ENCODE measurements at regions not wholly inside any gene's neighbourhood (a gene's known extent, or its start where the extent isn't known, plus 50 kb on each side); places are given as distances from the start of the nearest gene placed in this dataset.
"Not testable (repeated sequence)": the region's sequence is repeated elsewhere in the genome, so short reads cannot be mapped to it uniquely, and the experiment has no call there.

- H3K4me3 Mint-ChIP-seq = no peak overlapping the region
- no peak for ATAC-seq
- H3K9me3 Mint-ChIP-seq = no peaks in the 10 kb centered on the region
- no peak overlapping the region for H3K27ac Mint-ChIP-seq
- no peaks in the 10 kb centered on the region for H3K36me3 Mint-ChIP-seq
- peaks cover 0 to 4% (median 0%) of the 10 kb centered on the region in 4 donors for H3K4me1 Mint-ChIP-seq
- POLR2A ChIA-PET = no interaction called here
- DNase-seq = no peak
- peaks cover 0 to 8% (median 2%) of the 10 kb centered on the region in 5 donors for H3K27me3 Mint-ChIP-seq
Observed at GRCh38 chr10:125523347-125523746, 159.6 kb downstream of the TEX36 start.

GRCh38 chr10:125521721-125522680, 161.0 kb downstream of the TEX36 start:
- POLR2A ChIA-PET = no interaction called here
- no peak overlapping the region for H3K4me3 Mint-ChIP-seq
- H3K27ac Mint-ChIP-seq = no peak overlapping the region
- peaks cover 0 to 3% (median 0%) of the 10 kb centered on the region in 9 donors for H3K9me3 Mint-ChIP-seq
- ATAC-seq (no peak), DNase-seq (no peak)
- H3K4me1 Mint-ChIP-seq = peaks cover 0 to 4% (median 0%) of the 10 kb centered on the region in 4 donors
- H3K27me3 Mint-ChIP-seq = peaks cover 0 to 6% (median 0%) of the 10 kb centered on the region in 5 donors
- H3K36me3 Mint-ChIP-seq = no peaks in the 10 kb centered on the region

- ATAC-seq = no peak
- H3K36me3 Mint-ChIP-seq = no peaks in the 10 kb centered on the region
- H3K4me1 Mint-ChIP-seq = peaks cover 0 to 4% (median 0%) of the 10 kb centered on the region in 4 donors
- POLR2A ChIA-PET = no interaction called here
- H3K27ac Mint-ChIP-seq = no peak overlapping the region
- DNase-seq = no peak
- peaks cover 0 to 3% (median 0%) of the 10 kb centered on the region in 9 donors for H3K9me3 Mint-ChIP-seq
- H3K4me3 Mint-ChIP-seq = no peak overlapping the region
- peaks cover 0 to 6% (median 2%) of the 10 kb centered on the region in 5 donors for H3K27me3 Mint-ChIP-seq
Observed at GRCh38 chr10:125520968-125521367, 162.0 kb downstream of the TEX36 start.

- H3K4me1 Mint-ChIP-seq, DNase-seq, H3K27ac Mint-ChIP-seq, H3K4me3 Mint-ChIP-seq, ATAC-seq, H3K9me3 Mint-ChIP-seq, H3K36me3 Mint-ChIP-seq, POLR2A ChIA-PET: not testable (repeated sequence)
- H3K27me3 Mint-ChIP-seq = peaks cover 2 to 24% (median 12%) of the 10 kb centered on the region in 5 donors
Observed at GRCh38 chr10:125518397-125518796, 164.6 kb downstream of the TEX36 start.

- Mint-ChIP-seq H3K9me3 (peaks cover 0 to 3% (median 0%) of the 10 kb centered on the region in 9 donors), H3K36me3 (no peaks in the 10 kb centered on the region), H3K27me3 (peaks cover 3 to 20% (median 10%) of the 10 kb centered on the region in 5 donors), H3K4me1 (no peaks in the 10 kb centered on the region), H3K27ac (no peak overlapping the region), H3K4me3 (no peak overlapping the region)
- no peak for ATAC-seq
- DNase-seq = no peak
- POLR2A ChIA-PET = no interaction called here
Observed at GRCh38 chr10:125515571-125515970, 167.4 kb downstream of the TEX36 start.

GRCh38 chr10:125514206-125515162, 168.5 kb downstream of the TEX36 start:
- Mint-ChIP-seq H3K36me3 (no peaks in the 10 kb centered on the region), H3K27ac (peak overlapping the region in 1 of 10 donors; percentile 40), H3K4me3 (no peak overlapping the region), H3K9me3 (peaks cover 0 to 3% (median 0%) of the 10 kb centered on the region in 9 donors), H3K4me1 (no peaks in the 10 kb centered on the region), H3K27me3 (peaks cover 5 to 28% (median 9%) of the 10 kb centered on the region in 5 donors)
- ATAC-seq (peak in 1 of 2 donors; percentile 32), DNase-seq (no peak)
- POLR2A ChIA-PET = no interaction called here

GRCh38 chr10:125513429-125514182, 169.4 kb downstream of the TEX36 start:
- peaks cover 5 to 28% (median 9%) of the 10 kb centered on the region in 5 donors for H3K27me3 Mint-ChIP-seq
- no peaks in the 10 kb centered on the region for H3K4me1 Mint-ChIP-seq
- DNase-seq = no peak
- H3K36me3 Mint-ChIP-seq = no peaks in the 10 kb centered on the region
- H3K27ac Mint-ChIP-seq = no peak overlapping the region
- H3K4me3 Mint-ChIP-seq = no peak overlapping the region
- peaks cover 0 to 3% (median 0%) of the 10 kb centered on the region in 9 donors for H3K9me3 Mint-ChIP-seq
- ATAC-seq = no peak
- POLR2A ChIA-PET = no interaction called here

GRCh38 chr10:125510998-125511397, 172.0 kb downstream of the TEX36 start:
- Mint-ChIP-seq H3K9me3 (no peaks in the 10 kb centered on the region), H3K27ac (peak overlapping the region in 1 of 10 donors; percentile 8), H3K4me3 (no peak overlapping the region), H3K4me1 (no peaks in the 10 kb centered on the region), H3K36me3 (no peaks in the 10 kb centered on the region), H3K27me3 (peaks cover 5 to 28% (median 8%) of the 10 kb centered on the region in 5 donors)
- ATAC-seq = no peak
- DNase-seq = no peak
- POLR2A ChIA-PET = no interaction called here

GRCh38 chr10:125505648-125506047, 177.3 kb downstream of the TEX36 start:
- Mint-ChIP-seq H3K27ac (no peak overlapping the region), H3K4me1 (no peaks in the 10 kb centered on the region), H3K27me3 (peaks cover 0 to 20% (median 3%) of the 10 kb centered on the region in 5 donors), H3K36me3 (no peaks in the 10 kb centered on the region), H3K4me3 (no peak overlapping the region), H3K9me3 (no peaks in the 10 kb centered on the region)
- no peak for DNase-seq
- POLR2A ChIA-PET = no interaction called here
- no peak for ATAC-seq

- Mint-ChIP-seq H3K4me3 (no peak overlapping the region), H3K36me3 (no peaks in the 10 kb centered on the region), H3K27me3 (peaks cover 2 to 34% (median 5%) of the 10 kb centered on the region in 5 donors), H3K9me3 (peaks cover 0 to 2% (median 0%) of the 10 kb centered on the region in 9 donors), H3K4me1 (no peaks in the 10 kb centered on the region), H3K27ac (no peak overlapping the region)
- POLR2A ChIA-PET = no interaction called here
- ATAC-seq (no peak), DNase-seq (no peak)
Observed at GRCh38 chr10:125502276-125502675, 180.7 kb downstream of the TEX36 start.

- POLR2A ChIA-PET = no interaction called here
- Mint-ChIP-seq H3K4me3 (no peak overlapping the region), H3K9me3 (peaks cover 0 to 2% (median 0%) of the 10 kb centered on the region in 9 donors), H3K36me3 (no peaks in the 10 kb centered on the region), H3K4me1 (no peaks in the 10 kb centered on the region), H3K27me3 (peaks cover 5 to 29% (median 9%) of the 10 kb centered on the region in 5 donors), H3K27ac (no peak overlapping the region)
- DNase-seq (no peak), ATAC-seq (no peak)
Observed at GRCh38 chr10:125495386-125495785, 187.6 kb downstream of the TEX36 start.

- peaks cover 6 to 28% (median 9%) of the 10 kb centered on the region in 5 donors for H3K27me3 Mint-ChIP-seq
- DNase-seq (no peak), ATAC-seq (no peak)
- no peak overlapping the region for H3K4me3 Mint-ChIP-seq
- peaks cover 0 to 2% (median 0%) of the 10 kb centered on the region in 9 donors for H3K9me3 Mint-ChIP-seq
- POLR2A ChIA-PET = no interaction called here
- H3K36me3 Mint-ChIP-seq = no peaks in the 10 kb centered on the region
- H3K4me1 Mint-ChIP-seq = no peaks in the 10 kb centered on the region
- H3K27ac Mint-ChIP-seq = no peak overlapping the region
Observed at GRCh38 chr10:125494651-125495239, 188.2 kb downstream of the TEX36 start.

All from naive thymus-derived CD8-positive, alpha-beta T cell (primary cell).